ENCODE measurements at regions not wholly inside any gene's neighbourhood (a gene's known extent, or its start where the extent isn't known, plus 50 kb on each side); places are given as distances from the start of the nearest gene placed in this dataset.
A peak's percentile ranks its signal among the peaks of the same experiment; 100 is the strongest.
"Not testable (repeated sequence)": the region's sequence is repeated elsewhere in the genome, so short reads cannot be mapped to it uniquely, and the experiment has no call there.

- H3K4me1 ChIP-seq (ENCODE audit: control insufficient read depth, insufficient read depth, low read depth, low read length) = peaks cover 2% of the 10 kb centered on the region
- no peak overlapping the region for H2BK120ac ChIP-seq (ENCODE audit: low read depth, low read length)
- no peak overlapping the region for H3K23ac ChIP-seq (ENCODE audit: low read length in 2 of 2)
- H2AFZ ChIP-seq (ENCODE audit: low read depth, low read length) = no peak overlapping the region
- no peaks in the 10 kb centered on the region for H3K9me3 ChIP-seq (ENCODE audit: control insufficient read depth, low read length)
- peaks cover 11 to 45% of the 10 kb centered on the region in 2 experiments for H3K27me3 ChIP-seq (ENCODE audit: control insufficient read depth in 1 of 2, insufficient read depth in 1 of 2, low read length in 2 of 2)
- H3K27ac ChIP-seq (ENCODE audit: low read length, poor library complexity, severe bottlenecking) = no peak overlapping the region
- no peak overlapping the region for H2BK15ac ChIP-seq (ENCODE audit: low read depth, poor library complexity, severe bottlenecking)
- no peak overlapping the region for H4K8ac ChIP-seq (ENCODE audit: low read length)
- no peaks in the 10 kb centered on the region for H3K79me1 ChIP-seq (replicated peaks; ENCODE audit: low read length, poor library complexity, severe bottlenecking)
- no peak overlapping the region for H3K4me2 ChIP-seq (ENCODE audit: low read length, poor library complexity, severe bottlenecking)
- H2BK5ac ChIP-seq (ENCODE audit: low read depth, low read length, poor library complexity, severe bottlenecking) = no peak overlapping the region
- no peak overlapping the region for H3K9ac ChIP-seq (ENCODE audit: low read length)
- H2BK12ac ChIP-seq (ENCODE audit: low read length in 2 of 2) = no peak overlapping the region
- no peak overlapping the region for H2AK5ac ChIP-seq (ENCODE audit: low read length, severe bottlenecking)
- H3K18ac ChIP-seq (ENCODE audit: low read depth in 1 of 2, low read length in 2 of 2) = no peak overlapping the region
- H3K14ac ChIP-seq (ENCODE audit: low read length in 2 of 2) = no peak overlapping the region
- DNase-seq = no peak
- H3K36me3 ChIP-seq (ENCODE audit: control insufficient read depth in 1 of 2, insufficient read depth in 2 of 2, low read depth in 1 of 2, low read length in 2 of 2) = no peaks in the 10 kb centered on the region
- no peak overlapping the region for H4K91ac ChIP-seq (ENCODE audit: low read length)
- WGBS = 2% methylated on average over 27 of the region's 33 CpGs
- peak overlapping the region in 1 of 2 experiments; percentile 33 for H3K4me3 ChIP-seq (ENCODE audit: insufficient read depth in 1 of 2, low read depth in 1 of 2, low read length in 2 of 2)
- H3K4ac ChIP-seq (ENCODE audit: low read depth in 1 of 2, low read length in 2 of 2) = no peak overlapping the region
Observed at GRCh38 chr12:107864235-107864634, 89.7 kb downstream of the ASCL4 start.

GRCh38 chr12:107864727-107865126, 90.2 kb downstream of the ASCL4 start:
- H2AK5ac ChIP-seq (ENCODE audit: low read length, severe bottlenecking); H2BK15ac ChIP-seq (ENCODE audit: low read depth, poor library complexity, severe bottlenecking); H3K4me3 ChIP-seq (ENCODE audit: insufficient read depth in 1 of 2, low read depth in 1 of 2, low read length in 2 of 2); H3K9me3 ChIP-seq (ENCODE audit: control insufficient read depth, low read length); H3K27ac ChIP-seq (ENCODE audit: low read length, poor library complexity, severe bottlenecking); H3K23ac ChIP-seq (ENCODE audit: low read length in 2 of 2); H3K4me1 ChIP-seq (ENCODE audit: control insufficient read depth, insufficient read depth, low read depth, low read length); H3K18ac ChIP-seq (ENCODE audit: low read depth in 1 of 2, low read length in 2 of 2); H3K79me1 ChIP-seq (replicated peaks; ENCODE audit: low read length, poor library complexity, severe bottlenecking); H4K8ac ChIP-seq (ENCODE audit: low read length); H3K36me3 ChIP-seq (ENCODE audit: control insufficient read depth in 1 of 2, insufficient read depth in 2 of 2, low read depth in 1 of 2, low read length in 2 of 2); H4K91ac ChIP-seq (ENCODE audit: low read length); H2BK5ac ChIP-seq (ENCODE audit: low read depth, low read length, poor library complexity, severe bottlenecking); H3K14ac ChIP-seq (ENCODE audit: low read length in 2 of 2); H2AFZ ChIP-seq (ENCODE audit: low read depth, low read length); H3K9ac ChIP-seq (ENCODE audit: low read length); H3K4ac ChIP-seq (ENCODE audit: low read depth in 1 of 2, low read length in 2 of 2); H3K4me2 ChIP-seq (ENCODE audit: low read length, poor library complexity, severe bottlenecking); DNase-seq; H2BK12ac ChIP-seq (ENCODE audit: low read length in 2 of 2); H2BK120ac ChIP-seq (ENCODE audit: low read depth, low read length): not testable (repeated sequence)
- H3K27me3 ChIP-seq (ENCODE audit: control insufficient read depth in 1 of 2, insufficient read depth in 1 of 2, low read length in 2 of 2) = peaks cover 11 to 45% of the 10 kb centered on the region in 2 experiments
- 42% methylated on average over 12 of the region's 12 CpGs for WGBS

- H3K4ac ChIP-seq (ENCODE audit: low read depth in 1 of 2, low read length in 2 of 2) = no peak overlapping the region
- H3K9ac ChIP-seq (ENCODE audit: low read length) = no peak overlapping the region
- H3K4me2 ChIP-seq (ENCODE audit: low read length, poor library complexity, severe bottlenecking) = no peak overlapping the region
- H2BK120ac ChIP-seq (ENCODE audit: low read depth, low read length) = no peak overlapping the region
- no peak overlapping the region for H2BK12ac ChIP-seq (ENCODE audit: low read length in 2 of 2)
- no peak overlapping the region for H3K14ac ChIP-seq (ENCODE audit: low read length in 2 of 2)
- H2AK5ac ChIP-seq (ENCODE audit: low read length, severe bottlenecking) = no peak overlapping the region
- H2AFZ ChIP-seq (ENCODE audit: low read depth, low read length) = no peak overlapping the region
- no peak overlapping the region for H3K27ac ChIP-seq (ENCODE audit: low read length, poor library complexity, severe bottlenecking)
- H3K79me1 ChIP-seq (replicated peaks; ENCODE audit: low read length, poor library complexity, severe bottlenecking) = no peaks in the 10 kb centered on the region
- no peak overlapping the region for H3K18ac ChIP-seq (ENCODE audit: low read depth in 1 of 2, low read length in 2 of 2)
- no peak overlapping the region for H2BK5ac ChIP-seq (ENCODE audit: low read depth, low read length, poor library complexity, severe bottlenecking)
- WGBS = 45% methylated on average over 10 of the region's 14 CpGs
- H3K36me3 ChIP-seq (ENCODE audit: control insufficient read depth in 1 of 2, insufficient read depth in 2 of 2, low read depth in 1 of 2, low read length in 2 of 2) = no peaks in the 10 kb centered on the region
- H3K4me3 ChIP-seq (ENCODE audit: insufficient read depth in 1 of 2, low read depth in 1 of 2, low read length in 2 of 2) = no peak overlapping the region
- H3K4me1 ChIP-seq (ENCODE audit: control insufficient read depth, insufficient read depth, low read depth, low read length) = peaks cover 2% of the 10 kb centered on the region
- H3K27me3 ChIP-seq (ENCODE audit: control insufficient read depth in 1 of 2, insufficient read depth in 1 of 2, low read length in 2 of 2) = peaks cover 11 to 47% of the 10 kb centered on the region in 2 experiments
- no peaks in the 10 kb centered on the region for H3K9me3 ChIP-seq (ENCODE audit: control insufficient read depth, low read length)
- no peak overlapping the region for H4K8ac ChIP-seq (ENCODE audit: low read length)
- no peak overlapping the region for H2BK15ac ChIP-seq (ENCODE audit: low read depth, poor library complexity, severe bottlenecking)
- no peak overlapping the region for H4K91ac ChIP-seq (ENCODE audit: low read length)
- no peak overlapping the region for H3K23ac ChIP-seq (ENCODE audit: low read length in 2 of 2)
- no peak for DNase-seq
Observed at GRCh38 chr12:107873223-107873622, 98.7 kb downstream of the ASCL4 start.

GRCh38 chr12:107875786-107876185, 101.3 kb downstream of the ASCL4 start:
- H2BK15ac ChIP-seq (ENCODE audit: low read depth, poor library complexity, severe bottlenecking) = no peak overlapping the region
- no peak for DNase-seq

More at GRCh38 chr12:107875786-107876185, 101.3 kb downstream of the ASCL4 start:
- Histone ChIP-seq H2AK5ac (ENCODE audit: low read length, severe bottlenecking) (no peak overlapping the region), H3K79me1 (replicated peaks; ENCODE audit: low read length, poor library complexity, severe bottlenecking) (no peaks in the 10 kb centered on the region), H3K27me3 (ENCODE audit: control insufficient read depth in 1 of 2, insufficient read depth in 1 of 2, low read length in 2 of 2) (peaks cover 12 to 28% of the 10 kb centered on the region in 2 experiments), H3K4me2 (ENCODE audit: low read length, poor library complexity, severe bottlenecking) (no peak overlapping the region), H3K4ac (ENCODE audit: low read depth in 1 of 2, low read length in 2 of 2) (no peak overlapping the region), H3K14ac (ENCODE audit: low read length in 2 of 2) (no peak overlapping the region), H2BK12ac (ENCODE audit: low read length in 2 of 2) (no peak overlapping the region), H3K9ac (ENCODE audit: low read length) (no peak overlapping the region), H4K8ac (ENCODE audit: low read length) (no peak overlapping the region), H4K91ac (ENCODE audit: low read length) (no peak overlapping the region), H3K4me1 (ENCODE audit: control insufficient read depth, insufficient read depth, low read depth, low read length) (peaks cover 2% of the 10 kb centered on the region), H2AFZ (ENCODE audit: low read depth, low read length) (no peak overlapping the region), H3K36me3 (ENCODE audit: control insufficient read depth in 1 of 2, insufficient read depth in 2 of 2, low read depth in 1 of 2, low read length in 2 of 2) (no peaks in the 10 kb centered on the region), H2BK5ac (ENCODE audit: low read depth, low read length, poor library complexity, severe bottlenecking) (no peak overlapping the region), H3K18ac (ENCODE audit: low read depth in 1 of 2, low read length in 2 of 2) (no peak overlapping the region), H3K4me3 (ENCODE audit: insufficient read depth in 1 of 2, low read depth in 1 of 2, low read length in 2 of 2) (no peak overlapping the region), H2BK120ac (ENCODE audit: low read depth, low read length) (no peak overlapping the region), H3K9me3 (ENCODE audit: control insufficient read depth, low read length) (no peaks in the 10 kb centered on the region), H3K23ac (ENCODE audit: low read length in 2 of 2) (no peak overlapping the region), H3K27ac (ENCODE audit: low read length, poor library complexity, severe bottlenecking) (no peak overlapping the region)
- 61% methylated on average over 7 of the region's 7 CpGs for WGBS
